ENCODE measurements at regions not wholly inside any gene's neighbourhood (a gene's known extent, or its start where the extent isn't known, plus 50 kb on each side); places are given as distances from the start of the nearest gene placed in this dataset.
"Not testable (repeated sequence)": the region's sequence is repeated elsewhere in the genome, so short reads cannot be mapped to it uniquely, and the experiment has no call there.

DNA sequence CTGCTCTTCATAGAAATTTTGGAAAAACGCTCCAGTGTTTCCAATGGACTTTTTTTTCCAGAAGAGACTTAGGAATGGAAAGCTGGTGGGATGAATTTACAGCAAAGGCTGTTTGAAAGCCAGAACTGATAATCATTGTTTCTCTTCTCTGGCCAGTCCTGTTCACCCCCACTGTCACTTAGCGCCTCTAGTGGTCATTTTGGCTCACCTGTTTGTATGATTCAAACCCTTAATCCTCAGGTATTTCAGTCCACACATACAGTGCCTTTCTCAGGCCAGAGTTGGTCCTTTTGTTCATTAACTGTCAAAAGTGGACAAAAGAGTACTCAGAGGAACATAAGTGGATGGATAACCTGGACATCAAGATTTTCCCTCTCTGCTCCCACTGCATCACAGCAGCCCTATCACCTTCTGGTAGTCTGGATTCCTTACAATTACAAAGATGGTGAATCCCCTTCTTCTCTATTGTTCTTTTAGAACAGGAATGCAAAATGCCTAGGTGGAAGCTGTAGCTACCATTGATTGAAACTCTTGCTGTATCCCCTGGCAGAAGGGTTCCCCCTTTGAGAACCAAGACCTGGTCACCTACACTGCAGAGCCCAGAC is 177.6 kb upstream of the OLFM3 start:
- peak; percentile 17 for DNase-seq

DNA sequence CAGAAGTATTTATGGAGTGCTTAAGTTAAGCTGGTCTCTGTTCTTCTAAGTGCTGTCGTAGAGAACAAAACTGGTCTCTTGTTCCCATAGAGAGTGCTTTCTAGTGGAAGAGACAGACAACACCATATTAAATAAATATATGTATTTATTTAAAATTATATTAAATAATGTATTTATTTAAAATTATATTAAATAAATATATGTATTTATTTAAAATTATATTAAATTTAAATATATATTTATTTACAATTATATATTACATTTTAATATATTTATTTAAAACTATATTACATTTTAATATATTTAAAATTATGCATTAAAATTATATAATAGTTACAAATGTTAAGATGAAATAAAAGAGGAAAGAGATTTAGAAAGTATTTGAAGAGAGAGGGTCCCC is 175.5 kb upstream of the OLFM3 start:
- DNase-seq = no peak

- DNase-seq = no peak
These were observed 167.1 kb upstream of the OLFM3 start for GRCh38 chr1:102163799-102164198.

- DNase-seq = no peak
These were observed 154.5 kb upstream of the OLFM3 start for GRCh38 chr1:102151242-102151641.

DNA sequence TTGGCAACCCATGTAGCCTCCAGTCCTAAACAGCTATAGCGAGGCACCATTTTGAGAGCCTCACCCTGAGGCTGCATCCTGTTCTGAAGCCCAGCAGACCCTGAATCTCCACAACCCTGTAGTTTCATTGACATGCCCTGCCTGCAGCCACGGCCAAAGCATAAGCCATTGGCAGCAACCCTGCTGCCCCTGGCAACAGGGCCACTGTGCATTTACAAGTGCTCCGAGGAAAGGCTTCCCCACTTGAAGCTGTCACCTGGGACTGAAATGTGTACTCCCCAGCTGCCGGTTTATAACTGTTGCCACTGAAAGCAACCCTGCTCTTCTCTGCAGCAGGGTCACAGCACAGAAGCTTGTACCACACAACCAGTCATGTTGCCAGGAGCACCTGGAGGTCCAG is 124.2 kb upstream of the OLFM3 start:
- no peak for DNase-seq

DNA sequence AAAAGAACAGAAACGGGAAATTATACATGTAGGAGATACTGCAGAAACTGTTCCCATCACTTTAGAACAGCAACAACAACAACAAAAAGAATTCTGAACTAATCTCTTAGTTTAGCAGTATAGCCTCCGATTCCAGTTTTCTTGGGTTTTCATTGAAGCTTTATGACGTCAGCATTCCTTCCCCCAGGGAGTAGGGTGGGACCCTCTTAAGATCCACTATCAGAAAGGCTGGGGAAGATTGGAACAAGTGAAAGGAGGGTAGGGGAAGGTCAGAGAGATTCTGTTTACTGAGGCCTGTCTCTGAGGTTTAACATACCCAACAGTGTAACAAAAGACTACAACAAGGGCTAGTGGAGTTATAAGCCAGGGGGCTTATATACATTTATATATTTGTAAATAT is 121.4 kb upstream of the OLFM3 start:
- DNase-seq = no peak

- no peak for DNase-seq
These were observed 113.9 kb upstream of the OLFM3 start for GRCh38 chr1:102110586-102110985.

DNA sequence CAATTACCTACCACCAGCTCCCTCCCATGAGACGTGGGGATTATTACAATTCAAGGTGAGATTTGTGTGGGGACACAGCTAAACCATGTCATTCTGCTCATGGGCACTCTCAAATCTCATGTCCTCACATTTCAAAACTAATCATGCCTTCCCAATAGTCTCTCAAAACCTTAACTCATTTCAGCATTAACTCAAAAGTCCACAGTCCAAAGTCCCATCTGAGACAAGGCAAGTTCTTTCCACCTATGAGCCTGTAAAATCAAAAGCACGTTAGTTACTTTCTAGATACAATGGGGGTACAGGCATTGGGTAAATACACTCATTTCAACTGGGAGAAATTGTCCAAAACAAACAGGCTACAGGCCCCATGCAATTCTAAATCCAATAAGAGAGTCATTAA is 112.8 kb upstream of the OLFM3 start:
- not testable (repeated sequence) for DNase-seq

GRCh38 chr1:102107441-102107840 is 110.7 kb upstream of the OLFM3 start:
- DNase-seq = no peak

DNA sequence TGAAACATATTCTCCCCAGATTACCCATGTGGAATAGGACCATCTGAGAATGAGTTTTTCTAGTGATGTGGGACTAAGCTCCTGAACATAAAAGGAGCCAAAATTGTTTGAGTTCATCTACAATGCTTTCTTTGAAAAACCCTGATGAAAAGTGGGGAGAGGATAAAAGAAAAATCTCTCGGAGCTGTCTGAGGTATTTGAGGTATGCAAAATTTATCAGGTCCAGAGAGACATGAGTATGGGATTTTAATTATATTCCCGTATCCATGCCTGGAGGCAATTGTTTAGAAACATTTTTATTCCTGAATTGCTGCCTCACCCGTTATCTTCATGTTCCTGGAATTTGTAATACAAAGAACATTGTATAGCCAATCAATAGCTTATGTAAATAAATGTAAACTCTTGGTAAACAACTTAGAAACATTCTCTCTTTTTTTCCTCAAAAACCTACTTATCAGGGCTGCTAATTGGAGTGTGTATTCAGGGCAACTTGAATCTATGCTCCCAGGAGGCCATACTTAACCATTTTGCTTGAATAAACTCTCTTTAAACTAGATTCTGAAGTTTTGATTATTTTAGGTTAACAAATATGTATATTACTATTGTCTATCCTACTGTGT is 109.3 kb upstream of the OLFM3 start:
- DNase-seq = no peak

GRCh38 chr1:102103646-102104045 is 106.9 kb upstream of the OLFM3 start:
- no peak for DNase-seq

DNA sequence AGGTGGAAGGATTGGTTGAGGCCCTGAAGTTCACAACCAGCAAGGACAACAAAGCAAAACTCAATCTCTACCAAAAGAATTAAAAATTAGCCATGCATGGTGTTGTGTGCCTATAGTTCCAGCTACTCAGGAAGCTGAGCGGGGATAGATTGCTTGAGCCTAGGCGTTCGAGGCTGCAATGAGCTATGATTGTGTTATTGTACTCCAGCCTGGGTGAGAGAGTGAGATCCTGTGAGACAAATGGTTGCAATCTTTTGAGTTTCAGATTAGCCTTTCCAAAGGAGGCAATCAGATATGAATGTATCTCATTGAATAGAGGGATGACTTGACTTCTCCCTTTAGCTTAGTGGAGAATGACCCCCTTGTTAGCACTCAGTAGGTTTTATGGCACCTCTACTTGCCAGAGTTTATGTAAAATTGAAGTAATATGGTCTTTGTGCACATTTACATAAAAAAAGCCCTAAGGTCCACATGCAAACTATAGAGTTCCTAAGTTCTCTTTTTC is 105.6 kb upstream of the OLFM3 start:
- no peak for DNase-seq

GRCh38 chr1:102100666-102101065 is 103.9 kb upstream of the OLFM3 start:
- DNase-seq = no peak

DNA sequence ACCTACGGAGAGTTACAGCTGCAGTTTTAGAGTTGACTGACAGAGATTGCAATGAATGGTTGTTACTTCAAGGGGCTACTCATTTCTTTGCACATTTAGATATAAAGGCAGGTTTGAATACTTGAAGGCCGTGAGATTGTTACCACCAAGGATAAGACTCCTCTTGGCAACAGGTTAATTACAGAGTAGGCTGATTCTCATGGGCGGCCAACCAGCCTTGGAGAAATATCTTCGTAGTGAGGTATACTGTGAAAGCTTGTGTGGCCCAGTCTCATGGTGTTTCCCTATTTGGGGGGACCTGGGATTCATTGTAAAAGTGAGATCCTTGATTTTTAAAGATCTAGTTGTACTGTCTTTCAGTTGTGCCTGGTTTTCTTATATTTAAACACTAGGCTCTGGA is 103.2 kb upstream of the OLFM3 start:
- no peak for DNase-seq

DNA sequence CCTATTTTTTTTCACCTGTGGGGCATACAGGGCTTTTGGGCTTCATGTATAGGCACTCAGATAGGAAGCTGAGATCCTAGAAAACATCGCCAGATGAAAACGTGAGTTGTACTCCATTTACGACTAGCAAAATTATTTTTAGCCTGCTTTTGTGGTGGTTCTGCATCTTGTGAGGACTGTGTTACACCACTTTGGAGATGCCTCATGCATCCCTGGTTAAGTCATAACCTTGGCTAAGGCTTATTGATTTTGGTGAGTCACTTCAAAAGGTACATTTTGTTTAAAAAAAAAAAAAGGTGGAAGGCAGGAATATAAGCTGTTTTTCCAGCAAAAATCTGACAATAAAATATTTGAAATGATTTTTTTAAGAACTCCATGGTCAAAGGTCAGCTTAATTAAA is 101.8 kb upstream of the OLFM3 start:
- DNase-seq = no peak

DNA sequence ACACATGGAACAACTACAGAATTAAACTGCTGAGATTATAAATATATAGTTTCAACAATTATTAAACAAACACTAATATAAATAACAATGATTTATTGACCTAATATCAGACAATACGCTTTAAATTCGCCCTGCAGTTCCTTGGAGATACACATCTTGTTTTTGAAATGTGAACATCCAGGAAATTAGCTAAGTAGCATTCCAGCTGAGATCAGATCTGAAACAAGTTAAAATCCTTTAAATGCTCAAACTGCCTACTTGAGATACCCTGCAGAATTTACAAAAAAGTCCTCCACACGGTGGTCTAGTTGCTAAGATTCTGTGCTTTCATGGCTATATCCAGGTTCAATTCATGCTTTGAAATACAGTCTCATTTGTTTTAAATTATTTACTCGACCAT is 101.4 kb upstream of the OLFM3 start:
- no peak for DNase-seq

DNA sequence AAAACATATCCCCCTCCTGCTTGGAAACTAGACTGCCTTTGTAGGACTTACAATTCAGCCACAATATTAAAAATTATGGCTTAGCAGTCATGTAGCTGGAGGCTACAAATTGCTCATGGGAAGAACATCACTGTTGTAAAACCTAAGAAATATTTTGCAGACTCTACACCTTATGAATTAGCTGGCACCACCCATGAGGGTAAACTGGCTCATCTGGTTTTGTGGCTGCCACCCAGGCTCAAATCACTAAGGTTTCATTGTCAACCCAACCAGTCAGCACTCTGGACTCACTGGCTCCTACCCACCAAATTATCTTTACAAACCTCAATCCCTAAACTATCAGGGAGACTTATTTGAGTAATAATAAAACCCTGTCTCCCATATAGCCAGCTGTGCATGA is 100.7 kb upstream of the OLFM3 start:
- DNase-seq = no peak

DNA sequence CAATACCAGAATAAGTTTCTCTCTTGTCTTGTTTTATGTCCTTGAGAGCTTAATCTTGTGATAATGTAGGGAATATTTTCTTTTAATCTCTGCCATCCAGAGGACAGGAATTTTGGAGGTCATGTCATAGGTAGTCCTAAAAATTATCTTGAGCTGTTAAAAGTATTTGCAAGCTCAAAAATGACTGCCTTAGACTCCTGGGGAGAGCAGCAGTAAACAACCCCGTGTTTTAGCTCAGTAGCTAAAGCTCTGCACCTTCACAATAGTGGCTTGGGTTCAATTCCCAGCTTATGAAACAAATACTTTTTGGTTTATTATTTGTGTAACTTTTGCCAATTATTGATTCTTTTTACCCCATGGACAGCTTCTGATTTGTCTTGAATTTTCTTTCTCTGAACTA is 99.4 kb upstream of the OLFM3 start:
- no peak for DNase-seq

DNA sequence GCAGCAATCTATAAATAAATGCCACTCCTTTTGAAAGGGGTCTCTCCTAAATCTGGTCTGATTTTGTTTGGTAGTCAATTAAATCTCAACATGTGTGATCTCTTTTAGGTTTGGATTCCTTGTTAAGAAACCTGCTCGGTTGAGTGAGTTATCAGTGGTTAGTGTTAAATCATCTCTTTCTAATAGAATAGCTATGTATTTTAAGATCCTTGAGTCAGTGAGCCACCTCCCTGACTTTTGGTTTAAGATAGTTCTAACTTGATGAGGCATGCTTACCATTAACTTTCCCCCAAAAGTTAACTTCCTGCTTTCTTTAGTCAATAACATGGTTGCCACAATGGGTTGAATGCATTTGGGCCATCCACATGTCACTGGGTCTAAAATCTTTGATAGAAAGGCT is 93.1 kb upstream of the OLFM3 start:
- DNase-seq = no peak

DNA sequence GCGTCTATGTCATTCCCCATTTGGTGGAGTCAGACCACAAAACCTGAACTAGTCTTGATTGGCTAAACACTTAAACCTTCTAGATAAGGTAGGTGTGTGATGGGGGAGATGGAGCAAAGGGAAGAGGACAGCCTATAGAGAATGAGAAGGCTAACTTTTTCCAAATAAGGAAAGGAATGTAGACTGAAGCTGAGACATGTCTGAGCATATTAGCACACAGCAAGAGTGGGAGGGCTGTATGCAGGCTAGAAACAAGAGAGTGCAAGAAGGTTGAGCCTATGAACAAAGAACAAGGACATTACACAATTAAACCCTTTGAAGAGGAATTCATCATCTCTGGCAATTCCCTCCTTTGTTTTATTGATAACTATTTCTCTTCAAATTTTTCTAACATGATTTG is 89.2 kb upstream of the OLFM3 start:
- no peak for DNase-seq

- DNase-seq = no peak
These were observed 88.2 kb upstream of the OLFM3 start for GRCh38 chr1:102084771-102085535.

DNA sequence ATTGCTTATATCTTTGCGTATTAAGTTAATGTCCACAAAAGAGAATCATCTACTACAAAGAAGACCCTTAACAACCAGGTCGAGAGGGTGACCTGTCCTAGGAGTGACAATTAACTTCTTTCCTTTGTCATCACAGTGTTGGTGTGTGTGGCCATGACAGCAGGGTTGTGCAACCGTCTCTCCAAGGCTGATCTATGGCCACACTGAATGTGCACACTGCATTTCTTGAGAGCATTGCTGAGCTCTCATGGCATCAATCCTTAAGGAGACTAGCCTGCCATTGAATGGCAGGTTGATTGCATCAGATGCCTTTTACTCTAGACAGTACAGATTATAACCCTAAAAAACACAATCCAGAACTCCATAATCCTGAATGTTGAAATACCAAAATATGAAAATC is 86.5 kb upstream of the OLFM3 start:
- DNase-seq = no peak

DNA sequence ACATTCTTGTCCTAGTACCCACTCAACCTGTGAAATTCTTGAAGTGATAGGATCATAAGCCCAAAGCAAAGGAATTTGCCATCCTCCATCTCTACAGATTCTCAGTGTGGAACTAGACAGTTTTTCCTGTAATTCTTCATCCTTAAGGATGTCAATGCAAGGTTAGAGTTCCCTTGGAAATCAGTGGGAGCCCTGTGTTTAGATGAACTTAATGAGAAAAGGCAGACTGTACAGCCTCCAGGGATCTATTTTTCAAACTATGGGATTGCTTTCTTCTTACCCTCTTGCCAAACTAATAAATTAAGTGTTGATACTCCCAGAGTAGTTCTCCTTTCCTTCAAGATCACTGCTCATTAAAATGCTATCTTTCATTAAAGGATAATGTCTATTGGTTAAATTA is 78.1 kb upstream of the OLFM3 start:
- no peak for DNase-seq

DNA sequence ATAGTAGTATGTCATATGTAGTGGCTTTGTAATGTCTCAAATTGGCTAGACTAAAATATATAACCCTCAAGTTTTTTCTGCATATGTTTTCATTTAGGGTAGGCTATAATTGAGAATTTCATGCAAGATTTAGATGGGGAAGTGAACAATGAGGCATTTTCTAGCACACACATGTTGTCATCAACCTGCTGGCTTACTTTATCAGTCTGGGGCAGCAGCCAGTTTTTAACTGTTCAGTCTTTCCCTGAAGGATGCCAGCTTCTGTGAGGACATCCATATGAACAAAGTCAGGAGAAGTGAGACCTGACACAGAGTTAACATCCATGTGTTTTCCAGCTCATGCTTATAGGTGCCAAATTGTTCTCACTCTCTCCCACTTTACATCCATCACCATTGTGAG is 74.7 kb upstream of the OLFM3 start:
- DNase-seq = no peak

All from hematopoietic multipotent progenitor cell treated with erythropoietin and hydrocortisone succinate and interleukin-3 and kit ligand, for 8 days (in vitro differentiated cells).